ENCODE measurements at regions not wholly inside any gene's neighbourhood (a gene's known extent, or its start where the extent isn't known, plus 50 kb on each side); places are given as distances from the start of the nearest gene placed in this dataset.
"Not testable (repeated sequence)": the region's sequence is repeated elsewhere in the genome, so short reads cannot be mapped to it uniquely, and the experiment has no call there.

GRCh38 chr3:51588724-51589123, 50.2 kb downstream of the RAD54L2 start:
- Histone ChIP-seq H3K9me3 (ENCODE audit: low read depth) (no peaks in the 10 kb centered on the region), H3K27me3 (no peaks in the 10 kb centered on the region), H3K4me3 (no peak overlapping the region), H3K4me1 (ENCODE audit: low read depth) (no peaks in the 10 kb centered on the region), H3K36me3 (no peaks in the 10 kb centered on the region), H3K27ac (no peak overlapping the region)
- TF ChIP-seq CTCF (IDR thresholded peaks at IDR 0.05; ENCODE audit: low read depth, low read length) = no peak
- no peak for DNase-seq (ENCODE audit: low read depth in 1 of 2, low spot score in 1 of 2)

GRCh38 chr3:51591231-51591630, 52.7 kb downstream of the RAD54L2 start:
- no peaks in the 10 kb centered on the region for H3K27me3 ChIP-seq
- H3K4me3 ChIP-seq = no peak overlapping the region
- no peaks in the 10 kb centered on the region for H3K36me3 ChIP-seq
- no peak overlapping the region for H3K27ac ChIP-seq
- no peaks in the 10 kb centered on the region for H3K4me1 ChIP-seq (ENCODE audit: low read depth)
- TF ChIP-seq CTCF (IDR thresholded peaks at IDR 0.05; ENCODE audit: low read depth, low read length) = no peak
- no peak for DNase-seq (ENCODE audit: low read depth in 1 of 2, low spot score in 1 of 2)
- H3K9me3 ChIP-seq (ENCODE audit: low read depth) = no peaks in the 10 kb centered on the region

- H3K27ac ChIP-seq = no peak overlapping the region
Measured at GRCh38 chr3:51593697-51594096, 55.2 kb downstream of the RAD54L2 start.

GRCh38 chr3:51599638-51600037, 61.1 kb downstream of the RAD54L2 start:
- H3K4me1 ChIP-seq (ENCODE audit: low read depth); H3K27me3 ChIP-seq; H3K36me3 ChIP-seq; H3K27ac ChIP-seq; H3K9me3 ChIP-seq (ENCODE audit: low read depth); H3K4me3 ChIP-seq; DNase-seq (ENCODE audit: low read depth in 1 of 2, low spot score in 1 of 2): not testable (repeated sequence)

More at GRCh38 chr3:51593697-51594096, 55.2 kb downstream of the RAD54L2 start:
- Histone ChIP-seq H3K4me3 (no peak overlapping the region), H3K27me3 (no peaks in the 10 kb centered on the region), H3K4me1 (ENCODE audit: low read depth) (no peaks in the 10 kb centered on the region), H3K9me3 (ENCODE audit: low read depth) (no peaks in the 10 kb centered on the region), H3K36me3 (no peaks in the 10 kb centered on the region)
- TF ChIP-seq CTCF (IDR thresholded peaks at IDR 0.05; ENCODE audit: low read depth, low read length) = no peak
- no peak for DNase-seq (ENCODE audit: low read depth in 1 of 2, low spot score in 1 of 2)

GRCh38 chr3:51604212-51604611, 65.7 kb downstream of the RAD54L2 start:
- H3K4me1 ChIP-seq (ENCODE audit: low read depth) = no peaks in the 10 kb centered on the region
- no peak overlapping the region for H3K27ac ChIP-seq

GRCh38 chr3:51605938-51606337, 65.1 kb upstream of the TEX264 start:
- H3K27ac ChIP-seq = no peak overlapping the region
- no peaks in the 10 kb centered on the region for H3K9me3 ChIP-seq (ENCODE audit: low read depth)
- H3K36me3 ChIP-seq = no peaks in the 10 kb centered on the region
- DNase-seq (ENCODE audit: low read depth in 1 of 2, low spot score in 1 of 2) = no peak
- no peaks in the 10 kb centered on the region for H3K27me3 ChIP-seq
- H3K4me3 ChIP-seq = no peak overlapping the region
- TF ChIP-seq CTCF (IDR thresholded peaks at IDR 0.05; ENCODE audit: low read depth, low read length) = no peak
- H3K4me1 ChIP-seq (ENCODE audit: low read depth) = no peaks in the 10 kb centered on the region

More at GRCh38 chr3:51604212-51604611, 65.7 kb downstream of the RAD54L2 start:
- H3K27me3 ChIP-seq = no peaks in the 10 kb centered on the region
- no peak for TF ChIP-seq CTCF (IDR thresholded peaks at IDR 0.05; ENCODE audit: low read depth, low read length)
- no peaks in the 10 kb centered on the region for H3K9me3 ChIP-seq (ENCODE audit: low read depth)
- no peak overlapping the region for H3K4me3 ChIP-seq
- DNase-seq (ENCODE audit: low read depth in 1 of 2, low spot score in 1 of 2) = no peak
- H3K36me3 ChIP-seq = no peaks in the 10 kb centered on the region

GRCh38 chr3:51606871-51607270, 64.2 kb upstream of the TEX264 start:
- DNase-seq (ENCODE audit: low read depth in 1 of 2, low spot score in 1 of 2); H3K9me3 ChIP-seq (ENCODE audit: low read depth); H3K27ac ChIP-seq; H3K27me3 ChIP-seq; H3K36me3 ChIP-seq; H3K4me1 ChIP-seq (ENCODE audit: low read depth); H3K4me3 ChIP-seq: not testable (repeated sequence)

- H3K36me3 ChIP-seq; H3K9me3 ChIP-seq (ENCODE audit: low read depth); H3K4me3 ChIP-seq; DNase-seq (ENCODE audit: low read depth in 1 of 2, low spot score in 1 of 2); H3K4me1 ChIP-seq (ENCODE audit: low read depth); H3K27ac ChIP-seq; H3K27me3 ChIP-seq: not testable (repeated sequence)
Measured at GRCh38 chr3:51607591-51608325, 63.3 kb upstream of the TEX264 start.

Measured in cardiac muscle cell (in vitro differentiated cells and primary cell).